ENCODE measurements at regions not wholly inside any gene's neighbourhood (a gene's known extent, or its start where the extent isn't known, plus 50 kb on each side); places are given as distances from the start of the nearest gene placed in this dataset.

DNA sequence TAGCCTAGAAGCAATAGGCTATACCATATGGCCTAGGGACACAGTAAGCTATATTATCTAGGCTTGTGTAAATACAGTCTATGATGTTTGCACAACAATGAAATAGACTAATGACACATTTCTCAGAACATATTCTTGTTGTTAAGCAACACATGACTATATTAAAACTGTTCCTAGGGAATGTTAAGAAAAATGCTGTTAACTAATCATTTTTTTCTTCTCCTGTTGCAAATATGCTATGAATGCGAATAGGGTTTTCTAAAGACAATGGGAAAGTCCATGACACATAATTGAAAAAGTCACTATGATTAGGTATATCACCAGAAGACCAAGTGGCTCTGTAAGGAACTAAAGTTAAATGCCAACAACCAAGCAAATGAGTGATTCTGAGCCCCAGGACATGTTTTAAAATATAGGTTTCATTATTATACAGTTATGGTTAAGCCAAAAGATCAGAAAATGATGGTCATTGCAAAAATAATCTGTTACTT lies 454.0 kb upstream of the SORCS1 start:
- H3K4me3 ChIP-seq (replicated peaks in 1 of 2; ENCODE audit: low read depth in 1 of 2, low read length in 2 of 2): no peak overlapping the region
- no peak overlapping the region for H3K27ac ChIP-seq (ENCODE audit: low read depth, low read length)
- H3K4me1 ChIP-seq (ENCODE audit: control insufficient read depth in 1 of 2, insufficient read depth in 2 of 2, low read length in 2 of 2): no peaks in the 10 kb centered on the region
- H4K20me1 ChIP-seq (ENCODE audit: insufficient read depth): no peaks in the 10 kb centered on the region
- TF ChIP-seq SIN3A (IDR thresholded peaks at IDR 0.05; ENCODE audit: low read depth) (no peak), EZH2 (IDR thresholded peaks at IDR 0.05) (no peak), ZFX (IDR thresholded peaks at IDR 0.05) (no peak), CBX3 (IDR thresholded peaks at IDR 0.05; ENCODE audit: low read depth) (no peak), SRF (IDR thresholded peaks at IDR 0.05; ENCODE audit: low read depth) (no peak)
- H3K36me3 ChIP-seq (ENCODE audit: control insufficient read depth in 1 of 2, insufficient read depth in 2 of 2, low read length in 2 of 2): no peaks in the 10 kb centered on the region
- no peaks in the 10 kb centered on the region for H3K9me2 ChIP-seq (ENCODE audit: insufficient read depth)
- H3K79me2 ChIP-seq (ENCODE audit: insufficient read depth, low read length): no peaks in the 10 kb centered on the region
- H3K9me3 ChIP-seq (ENCODE audit: control insufficient read depth in 1 of 2, insufficient read depth in 1 of 2, low read depth in 1 of 2, low read length in 2 of 2): peaks cover 20 to 49% of the 10 kb centered on the region in 2 experiments; a peak in 2 of 4 replicates
- no peak overlapping the region for H3K4me2 ChIP-seq (ENCODE audit: low read length)
- BruUV-seq (replicated peaks): no TSS peak
- ATAC-seq (no peak), DNase-seq (ENCODE audit: low read depth, low spot score) (no peak)
- intact Hi-C loops (cut with micrococcal nuclease): no loop called here
- ChIA-PET CTCF (no interaction called here), POLR2A (no interaction called here), RAD21 (ENCODE audit: low non-redundant PET in 1 of 2, low total read pairs in 2 of 2, uncharacterized antibody in 2 of 2, unreplicated experiment in 2 of 2) (no interaction called here)
- H2AFZ ChIP-seq (ENCODE audit: low read depth, low read length, poor library complexity, severe bottlenecking): no peak overlapping the region
- no peaks in the 10 kb centered on the region for H3K27me3 ChIP-seq (ENCODE audit: insufficient read depth, low read length)
- no peak overlapping the region for H3K9ac ChIP-seq (ENCODE audit: low read length)

DNA sequence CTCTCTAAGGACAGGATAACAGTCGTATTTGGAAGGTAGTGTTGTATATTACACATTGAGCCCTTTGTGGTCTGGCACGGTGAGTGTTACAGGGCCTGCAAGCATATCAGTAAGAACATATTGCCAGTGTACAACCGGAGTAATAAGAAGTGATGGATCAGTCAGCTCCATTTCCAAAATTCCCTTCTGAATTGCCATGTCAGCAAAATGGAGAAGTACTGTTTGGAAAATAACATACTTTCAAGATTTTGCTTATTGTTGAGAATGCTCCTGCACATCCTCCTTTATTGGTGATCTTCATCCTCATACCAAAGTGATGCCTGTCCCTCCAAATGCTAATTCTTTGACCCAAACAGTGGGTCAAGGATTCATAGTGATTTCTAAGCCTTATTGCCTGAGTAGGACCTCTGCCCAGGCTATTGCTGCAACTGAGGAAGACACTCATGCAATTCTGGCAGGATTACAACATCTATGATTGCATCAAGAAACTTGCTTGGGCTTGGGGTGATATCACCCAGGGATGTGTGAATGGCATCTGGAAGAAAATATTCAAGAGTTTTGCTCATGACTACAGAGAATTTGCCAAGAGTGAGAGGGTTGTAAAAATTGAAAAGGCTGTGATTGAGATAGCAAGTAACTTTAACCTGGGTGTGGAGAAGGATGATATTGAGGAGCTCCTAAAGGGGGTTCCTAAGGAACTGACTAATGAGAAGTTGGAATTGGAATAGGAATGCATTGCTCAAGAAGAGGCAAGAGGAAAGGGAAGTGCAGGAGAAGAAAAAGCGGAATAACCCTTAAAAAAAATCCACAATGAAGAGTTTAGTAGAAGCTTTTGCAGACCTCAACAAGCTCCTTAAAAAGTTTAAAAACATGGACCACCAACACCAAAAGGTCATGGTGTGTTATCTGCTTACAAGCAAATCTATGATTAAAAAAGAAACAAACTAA lies 452.2 kb upstream of the SORCS1 start:
- ChIA-PET POLR2A (no interaction called here), CTCF (no interaction called here), RAD21 (ENCODE audit: low non-redundant PET in 1 of 2, low total read pairs in 2 of 2, uncharacterized antibody in 2 of 2, unreplicated experiment in 2 of 2) (no interaction called here)
- TF ChIP-seq ZNF274 (IDR thresholded peaks at IDR 0.05; ENCODE audit: low read depth, low read length) (no peak), SRF (IDR thresholded peaks at IDR 0.05; ENCODE audit: low read depth) (no peak)
- TF ChIP-seq, protein P1, sequence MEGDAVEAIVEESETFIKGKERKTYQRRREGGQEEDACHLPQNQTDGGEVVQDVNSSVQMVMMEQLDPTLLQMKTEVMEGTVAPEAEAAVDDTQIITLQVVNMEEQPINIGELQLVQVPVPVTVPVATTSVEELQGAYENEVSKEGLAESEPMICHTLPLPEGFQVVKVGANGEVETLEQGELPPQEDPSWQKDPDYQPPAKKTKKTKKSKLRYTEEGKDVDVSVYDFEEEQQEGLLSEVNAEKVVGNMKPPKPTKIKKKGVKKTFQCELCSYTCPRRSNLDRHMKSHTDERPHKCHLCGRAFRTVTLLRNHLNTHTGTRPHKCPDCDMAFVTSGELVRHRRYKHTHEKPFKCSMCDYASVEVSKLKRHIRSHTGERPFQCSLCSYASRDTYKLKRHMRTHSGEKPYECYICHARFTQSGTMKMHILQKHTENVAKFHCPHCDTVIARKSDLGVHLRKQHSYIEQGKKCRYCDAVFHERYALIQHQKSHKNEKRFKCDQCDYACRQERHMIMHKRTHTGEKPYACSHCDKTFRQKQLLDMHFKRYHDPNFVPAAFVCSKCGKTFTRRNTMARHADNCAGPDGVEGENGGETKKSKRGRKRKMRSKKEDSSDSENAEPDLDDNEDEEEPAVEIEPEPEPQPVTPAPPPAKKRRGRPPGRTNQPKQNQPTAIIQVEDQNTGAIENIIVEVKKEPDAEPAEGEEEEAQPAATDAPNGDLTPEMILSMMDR (IDR thresholded peaks at IDR 0.05 in 2 of 3, conservative IDR thresholded peaks at IDR 0.05 in 1 of 3; ENCODE audit: borderline replicate concordance in 1 of 3, insufficient read depth in 1 of 3, low read depth in 2 of 3, low read length in 2 of 3): no peak
- no peak overlapping the region for H3K27ac ChIP-seq (ENCODE audit: low read depth, low read length)
- no peak for ATAC-seq
- no peak overlapping the region for H3K4me3 ChIP-seq (replicated peaks in 1 of 2; ENCODE audit: low read depth in 1 of 2, low read length in 2 of 2)
- no peaks in the 10 kb centered on the region for H3K27me3 ChIP-seq (ENCODE audit: insufficient read depth, low read length)
- no TSS peak for BruUV-seq (replicated peaks)
- H2AFZ ChIP-seq (ENCODE audit: low read depth, low read length, poor library complexity, severe bottlenecking): no peak overlapping the region
- H3K9me2 ChIP-seq (ENCODE audit: insufficient read depth): no peaks in the 10 kb centered on the region
- no peaks in the 10 kb centered on the region for H3K79me2 ChIP-seq (ENCODE audit: insufficient read depth, low read length)
- H3K36me3 ChIP-seq (ENCODE audit: control insufficient read depth in 1 of 2, insufficient read depth in 2 of 2, low read length in 2 of 2): no peaks in the 10 kb centered on the region
- H3K4me2 ChIP-seq (ENCODE audit: low read length): no peak overlapping the region
- peaks cover 30 to 53% of the 10 kb centered on the region in 2 experiments; a peak in 2 of 4 replicates for H3K9me3 ChIP-seq (ENCODE audit: control insufficient read depth in 1 of 2, insufficient read depth in 1 of 2, low read depth in 1 of 2, low read length in 2 of 2)
- no peaks in the 10 kb centered on the region for H4K20me1 ChIP-seq (ENCODE audit: insufficient read depth)
- DNase-seq (ENCODE audit: low read depth, low spot score): no peak
- H3K4me1 ChIP-seq (ENCODE audit: control insufficient read depth in 1 of 2, insufficient read depth in 2 of 2, low read length in 2 of 2): no peaks in the 10 kb centered on the region
- intact Hi-C loops (cut with micrococcal nuclease): no loop called here
- H3K9ac ChIP-seq (ENCODE audit: low read length): no peak overlapping the region

All from HCT116 (cell line).